HCT116 (cell line): ENCODE measurements at regions not wholly inside any gene's neighbourhood (a gene's known extent, or its start where the extent isn't known, plus 50 kb on each side); places are given as distances from the start of the nearest gene placed in this dataset.

Source experiments
- ATAC-seq: fragments of 200-7000 bp; cut with Tn5 transposase; 2 replicates; pipeline ENCODE4 v1.9.1; 2020; ENCODE audit warnings: mild to moderate bottlenecking, moderate library complexity
- BruUV-seq: library from RNA; stranded (reverse); fragments of 400-500 nt; replicated peaks from 2 replicates; lab custom pipeline; 2021; lab: Mats Ljungman, UMichigan
- CTCF ChIA-PET: fragments of 300-600 bp; sonication (Branson Sonifier 250); formaldehyde crosslinking; loops from one replicate; lab custom pipeline; 2021; ENCODE audit warnings: antibody characterized with exemption; lab: Charles Lee
- POLR2A ChIA-PET: fragments of 300-600, 350-600 bp; sonication (Branson Sonifier 250); formaldehyde crosslinking; loops from one replicate; lab custom pipeline; 2021; ENCODE audit warnings: antibody characterized with exemption; lab: Charles Lee
- RAD21 ChIA-PET, 2 experiments: fragments of 300-600 bp; sonication (Branson Sonifier 250); formaldehyde crosslinking; loops; one replicate each; lab custom pipeline; 2023; ENCODE audit warnings: low total read pairs in 2 of 2; ENCODE audit not compliant: uncharacterized antibody in 2 of 2, unreplicated experiment in 2 of 2, low non-redundant PET in 1 of 2; lab: Charles Lee
- DNase-seq: peaks from one replicate; pipeline ENCODE4 v3.0.0-alpha.2; 2010; ENCODE audit warnings: low read depth, low spot score
- H2AFZ ChIP-seq: fragments of 200-600 bp; shearing (Covaris generic), sonication (generic); 2 replicates; pipeline ENCODE4 v1.6.1; 2017; ENCODE audit warnings: low read depth, mixed run types, mixed read lengths, antibody characterized with exemption, low read length; ENCODE audit not compliant: poor library complexity, severe bottlenecking
- H3K27ac ChIP-seq: 2 replicates; pipeline ENCODE4 v1.5.1; 2012; ENCODE audit warnings: low read depth, low read length
- H3K27me3 ChIP-seq: fragments of 200-600 bp; sonication (generic); 2 replicates; pipeline ENCODE4 v1.6.1; 2016; ENCODE audit warnings: mixed run types, low read length, mixed read lengths; ENCODE audit not compliant: insufficient read depth
- H3K36me3 ChIP-seq, 2 experiments: fragments of 200-500 bp in 1 of 2; fragments of 200-600 bp in 1 of 2; sonication (Bioruptor generic) in 1 of 2; sonication (generic) in 1 of 2; 2 replicates each; pipeline versions ENCODE4 v1.5.1 to v1.6.1; 2014 to 2016; ENCODE audit warnings: low read length in 2 of 2, inconsistent platforms in 1 of 2, mixed read lengths in 1 of 2, mixed run types in 1 of 2; ENCODE audit not compliant: insufficient read depth in 2 of 2, control insufficient read depth in 1 of 2
- H3K4me1 ChIP-seq, 2 experiments: fragments of 200-600 bp in 1 of 2; sonication (generic) in 1 of 2; 2 replicates each; pipeline versions ENCODE4 v1.5.1 to v1.6.1; 2012 to 2017; ENCODE audit warnings: low read length in 2 of 2, inconsistent platforms in 1 of 2, mild to moderate bottlenecking in 1 of 2, mixed read lengths in 1 of 2, mixed run types in 1 of 2, moderate library complexity in 1 of 2; ENCODE audit not compliant: insufficient read depth in 2 of 2, control insufficient read depth in 1 of 2
- H3K4me2 ChIP-seq: fragments of 200-600 bp; sonication (generic); 2 replicates; pipeline ENCODE4 v1.6.1; 2017; ENCODE audit warnings: mixed run types, low read length, mixed read lengths
- H3K4me3 ChIP-seq, 2 experiments: fragments of 200-600 bp in 1 of 2; sonication (generic) in 1 of 2; replicated peaks in 1 of 2; 2 replicates each; pipeline ENCODE4 v1.5.1; 2011 to 2016; ENCODE audit warnings: low read length in 2 of 2, control low read depth in 1 of 2, low read depth in 1 of 2, mild to moderate bottlenecking in 1 of 2, mixed read lengths in 1 of 2, mixed run types in 1 of 2
- H3K79me2 ChIP-seq: fragments of 200-600 bp; sonication (generic); 2 replicates; pipeline ENCODE4 v1.6.1; 2017; ENCODE audit warnings: mild to moderate bottlenecking, mixed run types, low read length, moderate library complexity, mixed read lengths; ENCODE audit not compliant: insufficient read depth
- H3K9ac ChIP-seq: fragments of 200-600 bp; sonication (generic); 2 replicates; pipeline ENCODE4 v1.6.1; 2016; ENCODE audit warnings: low read length, mixed read lengths
- H3K9me2 ChIP-seq: fragments of 200-600 bp; sonication (generic), shearing (Covaris generic); 2 replicates; pipeline ENCODE4 v1.6.1; 2017; ENCODE audit warnings: mixed run types, mild to moderate bottlenecking, moderate library complexity; ENCODE audit not compliant: insufficient read depth
- H3K9me3 ChIP-seq, 2 experiments: fragments of 200-500 bp in 1 of 2; fragments of 200-600 bp in 1 of 2; sonication (Bioruptor generic) in 1 of 2; sonication (generic) in 1 of 2; 2 replicates each; pipeline ENCODE4 v1.6.1; 2014 to 2017; ENCODE audit warnings: low read length in 2 of 2, mixed read lengths in 2 of 2, inconsistent platforms in 1 of 2, low read depth in 1 of 2, mild to moderate bottlenecking in 1 of 2, mixed run types in 1 of 2, moderate library complexity in 1 of 2; ENCODE audit not compliant: control insufficient read depth in 1 of 2, insufficient read depth in 1 of 2
- H4K20me1 ChIP-seq: fragments of 200-600 bp; sonication (generic), shearing (Covaris generic); 2 replicates; pipeline ENCODE4 v1.6.1; 2017; ENCODE audit warnings: mixed run types, mild to moderate bottlenecking, moderate library complexity; ENCODE audit not compliant: insufficient read depth
- CBX3 ChIP-seq: IDR thresholded peaks from 2 replicates; pipeline ENCODE4 v1.6.1; 2012; ENCODE audit warnings: low read depth
- ELF1 ChIP-seq: IDR thresholded peaks from 2 replicates; pipeline ENCODE4 v1.6.1; 2012; ENCODE audit warnings: low read depth, borderline replicate concordance
- EZH2 ChIP-seq: fragments of 200-600 bp; sonication (generic); IDR thresholded peaks from 2 replicates; pipeline ENCODE4 v1.6.1; 2017; ENCODE audit warnings: antibody characterized with exemption, mixed run types
- JUND ChIP-seq: IDR thresholded peaks from 2 replicates; pipeline ENCODE4 v1.6.1; 2012
- POLR2A ChIP-seq: IDR thresholded peaks from 2 replicates; pipeline ENCODE4 v1.7.0; 2011; ENCODE audit warnings: borderline replicate concordance; ENCODE audit not compliant: insufficient read depth, insufficient read length; ENCODE audit errors: extremely low read depth
- SIN3A ChIP-seq: IDR thresholded peaks from 2 replicates; pipeline ENCODE4 v1.6.1; 2012; ENCODE audit warnings: low read depth
- SRF ChIP-seq: IDR thresholded peaks from 2 replicates; pipeline ENCODE4 v1.6.1; 2012; ENCODE audit warnings: low read depth
- TCF7L2 ChIP-seq: IDR thresholded peaks from 2 replicates; pipeline ENCODE4 v1.7.0; 2011; ENCODE audit warnings: borderline replicate concordance, inconsistent platforms; ENCODE audit not compliant: insufficient read depth, insufficient read length; ENCODE audit errors: extremely low read depth
- intact Hi-C: fragments of 100-400 bp; cut with micrococcal nuclease; formaldehyde crosslinking; loops from 2 replicates; pipeline ENCODE4 v1.10.0; 2022
- TF ChIP-seq, protein P1 (sequence below): IDR thresholded peaks from 2 replicates; pipeline ENCODE4 v1.6.1; 2012
- TF ChIP-seq, protein P2 (sequence below), 3 experiments: fragments of 200-600 bp in 1 of 3; sonication (generic) in 1 of 3; IDR thresholded peaks in 2 of 3; conservative IDR thresholded peaks in 1 of 3; 2 replicates each; pipeline ENCODE4 v1.5.1; 2012 to 2017; ENCODE audit warnings: low read depth in 2 of 3, low read length in 2 of 3, antibody characterized with exemption in 1 of 3, borderline replicate concordance in 1 of 3, control low read depth in 1 of 3, mild to moderate bottlenecking in 1 of 3, mixed read lengths in 1 of 3, mixed run types in 1 of 3, moderate library complexity in 1 of 3; ENCODE audit not compliant: insufficient read depth in 1 of 3
- TF ChIP-seq, protein P3 (sequence below): IDR thresholded peaks from 2 replicates; pipeline ENCODE4 v1.6.1; 2012

DNA sequence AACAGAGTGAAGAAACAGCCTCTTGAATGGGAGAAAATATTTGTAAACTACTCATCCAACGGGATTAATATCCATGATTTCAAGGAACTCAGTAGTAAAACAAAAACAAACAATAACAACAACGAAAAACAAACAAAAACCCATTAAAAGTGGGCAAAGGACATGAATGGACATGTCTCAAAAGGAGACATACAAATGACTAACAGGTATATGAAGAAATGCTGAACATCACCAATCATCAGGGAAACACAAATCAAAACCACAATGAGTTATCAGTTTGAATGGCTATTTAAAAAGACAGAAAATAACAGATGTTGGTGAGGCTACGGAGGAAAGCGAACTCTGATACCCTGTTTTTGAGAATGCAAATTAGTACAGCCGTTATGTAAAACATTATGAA lies 224.8 kb upstream of the NRXN1 start:
- H4K20me1 ChIP-seq: no peaks in the 10 kb centered on the region
- ATAC-seq (no peak), DNase-seq (no peak)
- H3K9me2 ChIP-seq: no peaks in the 10 kb centered on the region
- H3K27ac ChIP-seq: no peak overlapping the region
- ChIA-PET POLR2A (no interaction called here), CTCF (no interaction called here), RAD21 (no interaction called here)
- no peak overlapping the region for H3K9ac ChIP-seq
- H3K36me3 ChIP-seq: no peaks in the 10 kb centered on the region
- H3K4me2 ChIP-seq: no peak overlapping the region
- H3K4me1 ChIP-seq: no peaks in the 10 kb centered on the region
- H3K9me3 ChIP-seq: no peaks in the 10 kb centered on the region
- H3K27me3 ChIP-seq: no peaks in the 10 kb centered on the region
- no peak overlapping the region for H3K4me3 ChIP-seq
- BruUV-seq: no TSS peak
- H2AFZ ChIP-seq: no peak overlapping the region
- intact Hi-C loops: no loop called here
- H3K79me2 ChIP-seq: no peaks in the 10 kb centered on the region
- no peak for TF ChIP-seq POLR2A
- no peak for TF ChIP-seq SIN3A
- no peak for TF ChIP-seq EZH2
- TF ChIP-seq, protein P1, sequence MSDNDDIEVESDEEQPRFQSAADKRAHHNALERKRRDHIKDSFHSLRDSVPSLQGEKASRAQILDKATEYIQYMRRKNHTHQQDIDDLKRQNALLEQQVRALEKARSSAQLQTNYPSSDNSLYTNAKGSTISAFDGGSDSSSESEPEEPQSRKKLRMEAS: no peak
- no peak for TF ChIP-seq TCF7L2
- no peak for TF ChIP-seq CBX3
- TF ChIP-seq JUND: no peak
- no peak for TF ChIP-seq SRF
- TF ChIP-seq, protein P2, sequence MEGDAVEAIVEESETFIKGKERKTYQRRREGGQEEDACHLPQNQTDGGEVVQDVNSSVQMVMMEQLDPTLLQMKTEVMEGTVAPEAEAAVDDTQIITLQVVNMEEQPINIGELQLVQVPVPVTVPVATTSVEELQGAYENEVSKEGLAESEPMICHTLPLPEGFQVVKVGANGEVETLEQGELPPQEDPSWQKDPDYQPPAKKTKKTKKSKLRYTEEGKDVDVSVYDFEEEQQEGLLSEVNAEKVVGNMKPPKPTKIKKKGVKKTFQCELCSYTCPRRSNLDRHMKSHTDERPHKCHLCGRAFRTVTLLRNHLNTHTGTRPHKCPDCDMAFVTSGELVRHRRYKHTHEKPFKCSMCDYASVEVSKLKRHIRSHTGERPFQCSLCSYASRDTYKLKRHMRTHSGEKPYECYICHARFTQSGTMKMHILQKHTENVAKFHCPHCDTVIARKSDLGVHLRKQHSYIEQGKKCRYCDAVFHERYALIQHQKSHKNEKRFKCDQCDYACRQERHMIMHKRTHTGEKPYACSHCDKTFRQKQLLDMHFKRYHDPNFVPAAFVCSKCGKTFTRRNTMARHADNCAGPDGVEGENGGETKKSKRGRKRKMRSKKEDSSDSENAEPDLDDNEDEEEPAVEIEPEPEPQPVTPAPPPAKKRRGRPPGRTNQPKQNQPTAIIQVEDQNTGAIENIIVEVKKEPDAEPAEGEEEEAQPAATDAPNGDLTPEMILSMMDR (IDR thresholded peaks at IDR 0.05 in 2 of 3, conservative IDR thresholded peaks at IDR 0.05 in 1 of 3; ENCODE audit: borderline replicate concordance in 1 of 3, insufficient read depth in 1 of 3, low read depth in 2 of 3, low read length in 2 of 3): no peak
- no peak for TF ChIP-seq ELF1
- TF ChIP-seq, protein P3, sequence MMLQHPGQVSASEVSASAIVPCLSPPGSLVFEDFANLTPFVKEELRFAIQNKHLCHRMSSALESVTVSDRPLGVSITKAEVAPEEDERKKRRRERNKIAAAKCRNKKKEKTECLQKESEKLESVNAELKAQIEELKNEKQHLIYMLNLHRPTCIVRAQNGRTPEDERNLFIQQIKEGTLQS: no peak
- TF ChIP-seq, all 23 proteins: peak for 0
